ENCODE measurements at regions not wholly inside any gene's neighbourhood (a gene's known extent, or its start where the extent isn't known, plus 50 kb on each side); places are given as distances from the start of the nearest gene placed in this dataset.

- TF ChIP-seq CTCF (IDR thresholded peaks at IDR 0.05) (no peak), POLR2A (IDR thresholded peaks at IDR 0.05) (no peak)
These were observed 91.6 kb upstream of the SETMAR start for GRCh38 chr3:4211610-4212009.

All from testis (tissue), 2 donors.